ENCODE measurements at regions not wholly inside any gene's neighbourhood (a gene's known extent, or its start where the extent isn't known, plus 50 kb on each side); places are given as distances from the start of the nearest gene placed in this dataset.

- TF ChIP-seq ZBTB43 (CRISPR knock-in tag; IDR thresholded peaks at IDR 0.05) (no peak), PRRX2 (CRISPR knock-in tag; IDR thresholded peaks at IDR 0.05) (no peak), ZNF425 (CRISPR knock-in tag; conservative IDR thresholded peaks at IDR 0.05) (no peak), SMAD3 (CRISPR knock-in tag; IDR thresholded peaks at IDR 0.05; ENCODE audit: borderline replicate concordance) (no peak), HMGA2 (CRISPR knock-in tag; IDR thresholded peaks at IDR 0.05) (no peak), SMAD4 (CRISPR knock-in tag; IDR thresholded peaks at IDR 0.05) (no peak), ERG (CRISPR knock-in tag; IDR thresholded peaks at IDR 0.05) (no peak)
Measured at GRCh38 chr19:33941133-33941532, 144.5 kb downstream of the KCTD15 start (continued).

GRCh38 chr19:33946535-33947264 is 150.0 kb downstream of the KCTD15 start:
- Mint-ChIP-seq H3K9me3 (no peaks in the 10 kb centered on the region), H3K4me1 (peaks cover 17% of the 10 kb centered on the region), H3K27me3 (ENCODE audit: low read depth) (peaks cover 2% of the 10 kb centered on the region; the same call in 1 of the 2 replicates), H3K4me3 (no peak overlapping the region), H3K36me3 (no peaks in the 10 kb centered on the region), H3K27ac (no peak overlapping the region)
- ChIA-PET POLR2A (no interaction called here), CTCF (interaction anchor here (0.6 to 4.5 kb wide), 15 partner anchors 9 to 766 kb away, joined by 3 to 21 read pairs (median 4); no protein-coding TSS in a partner anchor)
- ATAC-seq (no peak), DNase-seq (ENCODE audit: low spot score) (no peak)
- TF ChIP-seq ATF2 (CRISPR knock-in tag; IDR thresholded peaks at IDR 0.05; ENCODE audit: borderline replicate concordance, low read depth) (no peak), AFF4 (CRISPR knock-in tag; IDR thresholded peaks at IDR 0.05; ENCODE audit: borderline replicate concordance) (no peak), PRRX2 (CRISPR knock-in tag; IDR thresholded peaks at IDR 0.05) (no peak), USF2 (CRISPR knock-in tag; IDR thresholded peaks at IDR 0.05) (no peak), NR2C2 (CRISPR knock-in tag; IDR thresholded peaks at IDR 0.05) (no peak), ZNF671 (CRISPR knock-in tag; IDR thresholded peaks at IDR 0.05) (no peak), PREB (CRISPR knock-in tag; IDR thresholded peaks at IDR 0.05; ENCODE audit: borderline replicate concordance) (no peak), TCF7 (CRISPR knock-in tag; IDR thresholded peaks at IDR 0.05; ENCODE audit: low read depth) (no peak), FOXP4 (CRISPR knock-in tag; IDR thresholded peaks at IDR 0.05) (no peak), NFE2L1 (CRISPR knock-in tag; IDR thresholded peaks at IDR 0.05) (no peak), NR3C1 (CRISPR knock-in tag; conservative IDR thresholded peaks at IDR 0.05; ENCODE audit: low read depth) (no peak), EMX1 (CRISPR knock-in tag; IDR thresholded peaks at IDR 0.05) (no peak), ZNF396 (CRISPR knock-in tag; IDR thresholded peaks at IDR 0.05; ENCODE audit: borderline replicate concordance) (no peak)
